H4 (cell line): ENCODE measurements at regions not wholly inside any gene's neighbourhood (a gene's known extent, or its start where the extent isn't known, plus 50 kb on each side); places are given as distances from the start of the nearest gene placed in this dataset.
"Not testable (repeated sequence)": the region's sequence is repeated elsewhere in the genome, so short reads cannot be mapped to it uniquely, and the experiment has no call there.

Experiments used
- DNase-seq: peaks from one replicate; pipeline ENCODE4 v3.0.0-alpha.2; 2015; ENCODE audit warnings: low spot score

DNA sequence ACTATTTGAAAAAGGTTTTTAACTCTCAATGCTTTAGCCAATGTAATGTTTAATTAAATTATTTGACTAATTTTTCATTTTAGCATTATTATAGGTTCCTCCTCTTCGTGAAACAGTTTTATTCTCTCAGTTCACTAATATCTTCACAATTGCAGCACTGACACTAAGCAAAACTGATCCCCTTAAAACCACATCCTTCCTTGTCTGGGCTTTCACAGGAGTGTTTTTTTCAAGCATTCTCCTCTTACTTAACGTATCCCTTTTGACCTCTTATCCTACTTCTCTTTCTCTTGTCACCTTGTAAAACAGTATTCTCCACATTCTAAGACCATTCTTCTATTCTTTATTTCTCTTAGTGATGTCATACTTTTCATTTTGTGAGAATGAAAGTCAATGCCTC lies 112.8 kb downstream of the DSC3 start:
- no peak for DNase-seq

DNA sequence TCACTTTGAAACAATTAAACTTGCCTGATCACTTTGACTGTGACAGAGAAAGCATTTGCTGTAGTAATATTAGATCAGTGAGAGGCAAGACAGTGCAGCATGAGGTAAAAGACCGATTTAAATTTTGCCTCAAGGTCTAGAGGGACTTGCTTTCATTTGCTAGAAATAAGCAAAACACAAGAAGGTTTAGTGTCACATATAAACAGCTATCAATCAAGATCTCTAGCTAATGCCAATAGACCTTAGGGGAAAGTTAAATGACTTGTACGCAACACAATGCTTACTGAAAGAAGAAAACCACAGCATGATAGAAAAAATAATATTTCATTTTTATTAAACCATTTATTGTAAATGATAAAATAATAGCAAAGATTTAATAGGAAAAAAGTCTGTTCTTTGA lies 113.5 kb downstream of the DSC3 start:
- DNase-seq = no peak

DNA sequence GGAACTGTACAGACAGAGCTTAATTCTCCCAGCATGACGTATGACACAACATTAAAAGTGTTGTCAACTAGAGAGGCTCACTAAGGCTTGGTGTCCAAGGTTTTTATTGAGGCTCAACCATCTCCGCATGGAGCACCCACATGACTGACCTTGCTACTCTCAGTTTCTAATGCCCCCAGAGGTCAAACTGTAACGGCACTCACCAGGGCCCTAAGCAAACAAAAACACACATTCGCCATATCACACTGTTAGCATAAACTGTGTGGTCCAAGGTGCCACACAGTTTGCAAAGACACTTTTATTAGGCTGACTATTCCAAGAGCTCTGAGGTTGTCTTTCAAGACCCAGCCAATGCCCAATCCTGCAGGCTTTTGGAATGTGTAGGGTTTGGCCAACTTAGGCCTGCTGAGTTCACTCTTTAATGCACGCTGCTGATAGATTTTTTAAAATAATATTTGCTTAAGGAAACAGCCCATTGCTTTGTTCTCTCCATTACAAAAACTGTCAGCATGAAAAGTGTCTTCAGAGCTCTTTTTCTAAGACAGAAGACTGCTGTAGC lies 114.9 kb downstream of the DSC3 start:
- DNase-seq = no peak

DNA sequence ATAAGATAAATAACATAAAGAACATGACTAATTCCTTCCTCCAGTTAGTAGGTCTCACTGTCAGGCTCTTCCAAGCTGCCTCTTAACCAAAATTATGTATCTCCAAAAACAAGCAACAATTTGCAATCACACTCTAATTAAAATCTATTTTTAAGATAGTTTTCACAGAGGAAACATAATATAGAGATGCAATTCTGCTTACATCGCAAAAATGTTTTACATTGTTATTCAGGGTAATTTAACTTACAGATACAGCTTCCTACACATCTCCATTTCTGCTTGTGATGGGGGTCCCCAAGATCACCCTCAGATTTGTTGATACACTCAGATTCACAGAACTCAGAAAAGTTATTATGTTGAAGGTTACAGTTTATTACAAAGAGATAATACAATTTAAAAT lies 115.5 kb downstream of the DSC3 start:
- DNase-seq = no peak

DNA sequence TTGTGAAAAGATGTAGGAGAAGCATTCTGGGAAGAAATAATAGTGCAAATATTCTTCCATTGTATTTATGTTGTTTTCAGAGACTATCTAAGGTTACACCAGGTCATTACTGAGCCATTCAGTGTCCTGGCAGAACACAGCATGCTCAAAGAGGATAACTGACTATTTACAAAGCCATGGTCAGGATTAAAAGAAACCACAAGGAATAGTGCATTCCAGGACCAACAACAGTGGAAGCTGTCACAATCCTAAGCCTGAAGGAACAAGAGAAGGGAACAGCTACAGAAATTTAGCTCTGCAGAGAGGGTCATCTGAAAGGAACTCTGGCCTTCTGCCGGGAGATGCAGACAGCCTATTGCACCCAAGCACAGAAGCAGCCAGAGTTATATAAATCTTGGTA lies 116.7 kb downstream of the DSC3 start:
- peak; percentile 48 for DNase-seq

DNA sequence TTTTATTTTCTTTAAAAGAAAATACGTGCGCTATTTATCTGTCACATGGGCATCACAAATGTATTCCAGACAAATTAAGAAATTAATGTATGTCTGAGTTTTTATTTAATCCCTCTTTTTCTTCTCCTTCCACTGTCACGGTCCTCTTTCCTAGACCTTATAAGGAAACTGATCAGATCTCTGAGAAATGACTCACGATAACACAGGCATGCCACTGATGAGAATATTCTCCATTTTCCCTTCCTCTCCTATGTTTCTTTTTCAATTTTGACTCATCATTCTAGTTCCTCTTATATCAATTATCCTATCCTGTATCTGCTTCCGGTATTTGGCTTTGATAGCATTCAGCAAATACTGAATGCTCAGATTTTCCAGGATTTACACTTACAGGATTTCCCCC lies 121.8 kb downstream of the DSC3 start:
- DNase-seq = no peak

DNA sequence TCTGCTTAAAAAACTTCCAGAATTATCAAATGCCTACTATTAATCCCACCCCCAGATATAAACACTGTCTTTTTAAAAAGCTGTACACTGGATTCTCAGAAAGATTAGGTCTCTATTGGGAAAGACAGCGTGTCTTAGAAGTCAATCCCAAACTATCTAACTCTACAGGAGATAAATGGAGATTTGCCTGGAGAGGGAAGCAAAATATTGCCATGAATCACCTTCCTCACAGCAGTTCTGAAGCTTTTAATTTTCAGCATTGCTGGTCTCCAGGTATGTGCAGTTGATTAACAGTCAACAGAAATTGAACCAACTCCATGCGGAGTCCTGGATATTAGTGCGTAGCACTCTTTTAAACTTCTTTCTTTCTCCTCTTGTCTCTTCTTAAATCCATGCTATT lies 122.2 kb downstream of the DSC3 start:
- DNase-seq = no peak

DNA sequence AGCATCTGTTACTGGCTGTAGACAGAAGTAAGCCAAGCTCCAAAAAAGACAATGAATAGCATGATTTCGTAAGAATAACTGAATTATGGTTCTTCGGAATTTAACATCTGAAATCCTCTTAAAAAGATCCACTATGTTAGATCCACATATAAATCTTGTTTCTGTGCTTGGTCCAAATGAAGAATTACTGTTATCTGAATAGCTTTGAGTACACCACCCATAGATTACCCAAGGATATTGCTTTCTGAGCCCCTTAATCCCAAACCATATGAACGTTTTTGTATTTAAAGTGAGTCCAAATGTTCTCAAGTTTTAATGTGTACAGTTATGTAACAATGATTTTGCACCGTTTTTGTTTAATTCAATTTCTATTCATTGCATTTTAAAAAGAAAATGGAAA lies 124.9 kb downstream of the DSC3 start:
- DNase-seq = no peak

DNA sequence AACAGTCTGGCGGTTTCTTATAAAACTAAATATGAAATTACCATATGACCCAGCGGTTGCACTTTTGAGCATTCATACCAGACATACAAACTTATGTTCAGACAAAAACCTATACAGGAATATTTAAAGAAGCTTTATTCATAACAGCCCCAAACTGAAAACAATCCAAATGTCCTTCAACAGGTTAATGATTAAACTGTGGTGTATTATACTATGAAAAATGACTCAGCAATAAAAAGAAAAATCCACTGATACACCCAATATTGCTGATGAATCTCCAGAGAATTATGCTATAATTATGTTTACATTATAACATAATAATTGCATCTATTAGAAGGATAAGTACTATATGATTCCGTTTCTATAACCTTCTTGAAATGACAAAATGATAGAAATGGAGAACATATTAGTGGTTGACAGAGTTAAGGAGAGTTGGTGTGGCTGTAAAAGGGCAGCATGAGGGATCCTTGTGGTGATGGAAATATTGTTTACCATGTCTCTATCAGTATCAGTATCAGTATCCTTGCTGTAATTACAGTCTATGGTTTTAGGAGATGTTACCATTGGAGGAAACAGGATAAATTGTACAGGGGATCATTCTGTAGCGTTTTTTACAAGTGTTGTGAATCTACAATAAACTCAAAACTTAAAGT lies 127.1 kb downstream of the DSC3 start:
- no peak for DNase-seq

DNA sequence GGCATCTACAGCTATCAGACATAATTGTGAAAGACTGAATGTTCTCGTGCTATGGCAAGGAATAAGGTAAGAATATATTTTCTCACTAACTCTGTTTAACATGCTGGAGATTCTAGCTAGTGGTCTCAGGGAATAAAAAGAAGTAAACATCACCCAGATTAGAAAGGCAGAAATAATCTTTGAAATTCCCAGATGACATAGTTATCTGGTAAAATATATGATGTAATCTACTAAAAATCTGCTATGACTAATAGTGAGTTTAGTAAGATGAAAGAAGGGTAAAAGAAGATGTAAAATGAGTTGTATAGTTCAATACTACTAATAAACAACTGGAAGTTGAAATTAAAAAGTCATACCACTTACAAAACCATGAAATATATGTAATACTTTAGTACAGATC lies 134.2 kb downstream of the DSC3 start:
- no peak for DNase-seq

DNA sequence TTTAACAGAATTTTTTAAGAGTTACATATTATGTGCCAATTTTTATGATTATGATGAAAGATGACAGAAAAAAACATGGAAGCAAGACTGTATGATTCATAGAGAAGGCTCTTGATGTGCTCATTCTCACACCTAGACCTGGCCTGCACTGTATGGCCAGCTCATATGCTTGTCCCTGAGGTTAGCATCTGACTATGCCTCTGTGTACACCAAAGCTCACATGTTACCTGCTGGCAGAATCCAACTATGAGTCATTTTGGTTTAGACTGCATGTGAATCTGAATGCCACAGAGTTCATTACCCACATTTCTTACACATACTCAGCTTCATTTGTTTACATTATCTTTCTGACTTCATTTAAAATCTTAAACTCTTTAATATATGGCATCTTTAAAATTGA lies 139.0 kb downstream of the DSC3 start:
- peak; percentile 93 for DNase-seq

DNA sequence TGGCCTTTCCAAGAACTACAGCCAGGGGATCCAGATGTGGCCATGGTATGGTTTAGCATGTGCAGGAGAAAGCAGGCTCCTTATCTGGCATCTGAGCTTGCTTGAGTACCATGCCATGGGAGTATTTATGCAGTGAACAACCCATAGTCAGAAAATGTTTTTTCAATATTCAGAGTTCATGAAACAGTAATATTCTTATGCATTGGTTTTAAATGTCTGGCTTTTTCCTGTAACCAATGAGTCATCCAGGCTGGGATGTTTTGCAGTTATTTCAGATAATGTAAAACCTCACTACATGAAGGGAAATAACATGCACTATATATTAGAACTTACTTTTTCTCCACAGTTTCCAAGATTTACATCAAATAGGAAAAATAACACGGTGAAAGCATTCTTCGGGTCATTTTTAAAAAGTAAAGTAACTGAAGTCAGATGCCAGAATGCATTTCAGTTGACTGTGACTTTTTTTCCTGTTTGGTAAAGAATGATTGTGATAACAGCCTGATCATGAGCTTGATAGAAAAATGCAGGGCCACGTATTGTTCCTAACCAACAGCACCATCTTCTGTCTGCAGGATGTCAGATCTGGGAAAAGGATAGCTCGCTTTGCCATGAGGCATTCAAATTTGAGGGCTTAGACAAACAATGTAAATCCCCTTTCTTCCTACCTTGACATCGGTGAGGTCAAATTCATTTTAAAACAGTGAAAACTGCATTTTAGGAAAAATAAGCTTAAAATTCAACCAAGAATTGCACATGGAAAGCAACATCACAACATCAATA lies 152.8 kb downstream of the DSC3 start:
- DNase-seq = peak; percentile 41

DNA sequence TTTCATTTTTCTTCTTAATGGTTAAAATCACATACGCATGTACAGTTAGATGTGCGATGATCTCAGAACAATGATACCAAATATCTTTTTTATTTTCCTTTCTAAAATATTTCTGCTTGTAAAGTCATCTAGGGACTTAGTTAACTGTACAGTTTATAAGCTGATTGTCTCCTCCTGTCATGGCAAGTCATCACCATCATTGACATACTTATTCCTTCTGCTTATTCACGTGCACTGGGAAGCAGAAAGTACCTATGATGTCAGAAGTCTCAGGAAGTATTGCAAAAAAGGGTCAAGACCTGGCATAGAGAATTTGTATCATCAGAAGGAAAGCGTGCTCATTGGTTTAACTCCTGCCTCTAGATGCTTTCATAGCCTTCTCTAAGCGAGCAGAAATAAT lies 154.2 kb downstream of the DSC3 start:
- no peak for DNase-seq

DNA sequence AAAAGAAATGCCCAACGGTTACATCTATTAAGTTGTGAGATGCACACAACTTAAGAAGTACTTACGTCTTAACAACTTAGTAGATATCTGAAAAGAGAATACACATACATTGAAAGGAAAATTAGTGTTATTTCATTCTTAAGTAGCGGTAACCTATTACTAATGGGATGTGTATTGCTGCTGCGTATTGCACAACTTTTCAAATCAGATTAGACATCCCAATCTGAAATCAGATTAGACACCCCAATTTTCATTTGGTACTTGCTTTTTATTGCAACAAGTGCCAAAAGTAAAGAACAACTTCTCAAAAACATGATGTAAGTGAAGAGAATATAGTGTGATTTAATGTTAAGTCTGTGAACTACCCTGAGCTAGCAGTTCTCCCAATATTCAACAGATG lies 155.5 kb downstream of the DSC3 start:
- no peak for DNase-seq

DNA sequence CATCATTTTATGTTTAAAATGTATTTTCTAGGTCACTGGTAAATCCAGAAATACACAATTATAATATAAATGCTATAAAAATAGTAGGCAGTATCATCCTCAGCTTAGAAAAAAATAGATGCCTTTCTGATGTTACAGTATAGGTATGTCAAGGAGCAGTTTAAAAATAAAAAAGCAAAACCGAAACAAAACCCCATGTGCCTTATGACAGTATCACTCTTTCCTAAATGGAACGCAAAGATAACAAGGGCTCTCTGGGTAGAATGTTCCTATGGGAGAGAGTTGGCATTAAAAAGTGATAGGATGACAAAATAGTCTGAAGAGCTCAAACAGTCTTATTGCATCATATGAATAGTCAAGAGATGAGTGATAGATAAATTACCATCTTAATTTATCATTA lies 172.1 kb downstream of the DSC3 start:
- DNase-seq = no peak

DNA sequence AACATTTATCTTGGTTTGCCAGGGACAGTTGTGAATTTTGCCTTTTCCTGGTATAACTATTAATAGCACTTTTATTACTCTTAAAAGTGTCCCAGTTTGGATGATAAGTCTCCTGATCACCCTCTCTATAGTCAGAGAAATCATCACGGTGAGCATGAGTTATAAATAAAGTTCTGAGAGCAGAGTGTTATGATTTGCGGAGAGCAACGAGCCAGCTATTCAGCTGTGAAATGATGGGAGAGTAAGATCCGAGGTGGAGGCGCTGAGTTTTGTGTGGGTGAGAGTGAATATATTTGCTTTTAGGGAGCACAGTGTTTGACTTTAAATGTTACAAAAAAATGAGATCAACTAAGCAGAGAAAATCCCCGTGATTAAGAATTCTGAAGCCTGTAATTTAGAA lies 179.6 kb downstream of the DSC3 start:
- DNase-seq = no peak

DNA sequence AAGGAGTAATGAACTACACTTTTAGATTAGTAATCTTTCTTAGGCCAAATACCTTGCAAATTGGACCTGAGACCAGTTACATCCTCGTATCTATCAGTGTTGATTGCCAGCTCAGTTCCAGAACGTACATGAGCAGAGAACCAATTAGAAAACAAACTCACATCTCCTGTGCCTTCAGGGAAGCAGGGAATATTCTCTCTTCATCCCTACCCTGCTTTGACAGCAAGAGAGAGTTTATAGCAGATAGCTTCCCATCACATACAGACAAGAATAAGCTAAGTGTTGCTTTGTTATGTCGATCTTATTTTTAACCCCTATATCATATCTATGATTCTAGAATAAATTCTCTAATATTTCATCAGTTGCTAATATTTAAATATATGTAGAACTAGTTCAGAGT lies 181.8 kb downstream of the DSC3 start:
- DNase-seq = no peak

DNA sequence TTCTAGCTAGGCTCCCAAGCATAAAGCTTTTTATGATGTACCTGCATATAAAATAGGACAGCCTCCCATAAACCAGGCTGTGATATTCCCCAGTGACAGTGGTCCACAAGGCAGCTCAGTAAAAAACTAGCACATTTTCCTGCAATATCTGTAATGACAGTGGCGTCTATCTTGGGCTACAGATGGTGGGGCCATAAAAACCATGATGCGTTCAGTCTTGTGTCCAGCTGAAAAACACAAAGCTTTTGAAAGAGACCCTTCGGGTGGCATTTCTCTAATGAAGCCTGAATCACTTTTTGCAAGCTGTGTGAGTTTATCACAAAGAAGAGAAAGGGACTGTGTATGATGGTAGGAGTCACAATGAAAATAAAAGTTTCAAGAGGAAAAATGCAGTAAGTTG lies 183.5 kb downstream of the DSC3 start:
- DNase-seq = no peak

DNA sequence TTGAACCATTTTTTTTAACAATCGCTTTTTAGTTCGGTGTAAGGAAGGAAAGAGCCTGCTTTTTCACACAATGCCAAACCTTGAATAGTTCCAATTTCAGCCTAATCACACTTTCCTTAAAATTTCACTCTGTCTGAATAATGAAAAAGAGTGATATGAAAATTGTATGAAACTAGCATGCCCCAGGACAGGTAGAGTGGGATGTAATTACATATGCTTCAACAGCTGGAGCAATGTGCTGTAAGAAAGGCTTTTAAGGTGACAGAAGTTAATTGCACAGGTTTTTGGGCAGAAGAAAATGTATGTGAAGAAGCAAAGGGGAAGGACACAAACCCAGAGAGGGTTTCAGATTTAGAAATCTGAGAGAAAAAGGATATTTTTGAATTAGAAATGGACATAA lies 184.0 kb downstream of the DSC3 start:
- DNase-seq = no peak

DNA sequence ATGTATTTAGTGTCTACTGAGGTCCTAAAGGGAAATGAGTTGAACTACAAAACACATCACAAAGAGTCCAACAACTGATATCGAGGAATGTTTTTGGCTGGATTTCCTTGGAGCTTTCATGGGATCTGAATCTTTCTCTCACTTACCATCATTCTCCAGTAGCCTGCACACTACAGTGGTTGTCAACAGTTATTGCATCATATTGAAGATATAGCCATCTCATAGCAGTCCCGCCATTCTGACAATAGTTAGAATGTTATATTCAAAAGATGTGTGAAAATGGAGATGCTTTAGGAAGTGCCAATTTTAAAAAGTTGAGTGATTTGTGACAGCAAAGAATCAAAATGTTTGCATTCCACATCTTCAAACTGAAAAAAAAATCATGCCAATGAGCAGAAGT lies 186.8 kb downstream of the DSC3 start:
- DNase-seq = no peak

DNA sequence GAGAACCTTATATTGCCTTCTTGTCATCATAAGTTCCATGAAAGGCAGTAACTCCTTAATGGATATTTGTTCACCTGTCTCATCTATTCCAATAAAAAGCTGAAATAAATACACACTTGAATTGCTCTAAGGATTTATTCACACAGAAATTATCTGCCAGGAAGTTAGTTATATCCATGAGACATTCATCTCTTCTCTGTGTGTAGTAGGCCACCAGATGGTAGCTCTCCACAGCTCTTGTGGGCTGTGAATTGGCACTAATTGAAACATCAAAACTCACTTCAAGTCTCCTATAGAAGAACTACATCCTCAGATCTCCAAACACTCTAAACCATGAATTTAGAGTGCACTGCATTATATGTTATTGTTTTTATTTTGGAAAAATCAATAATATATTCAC lies 189.6 kb downstream of the DSC3 start:
- DNase-seq = no peak

DNA sequence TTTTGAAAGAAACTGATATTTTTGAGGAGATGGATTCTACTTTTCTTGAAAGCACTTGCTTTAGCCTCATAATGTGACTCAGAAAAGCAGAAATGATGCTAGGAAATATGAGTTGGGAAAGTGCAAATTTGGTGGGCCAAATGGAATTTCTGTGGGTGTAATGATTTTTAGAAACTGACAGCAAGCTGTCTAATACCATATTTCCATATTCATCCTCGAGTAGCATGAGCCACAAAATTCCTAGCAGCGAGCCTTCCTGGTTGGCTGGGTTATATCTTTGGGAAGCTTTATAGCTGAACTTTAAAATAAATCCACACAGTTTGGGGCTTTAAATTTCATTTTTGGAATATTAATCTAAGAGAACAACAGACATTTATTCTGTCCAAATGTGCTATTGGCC lies 190.0 kb downstream of the DSC3 start:
- no peak for DNase-seq

DNA sequence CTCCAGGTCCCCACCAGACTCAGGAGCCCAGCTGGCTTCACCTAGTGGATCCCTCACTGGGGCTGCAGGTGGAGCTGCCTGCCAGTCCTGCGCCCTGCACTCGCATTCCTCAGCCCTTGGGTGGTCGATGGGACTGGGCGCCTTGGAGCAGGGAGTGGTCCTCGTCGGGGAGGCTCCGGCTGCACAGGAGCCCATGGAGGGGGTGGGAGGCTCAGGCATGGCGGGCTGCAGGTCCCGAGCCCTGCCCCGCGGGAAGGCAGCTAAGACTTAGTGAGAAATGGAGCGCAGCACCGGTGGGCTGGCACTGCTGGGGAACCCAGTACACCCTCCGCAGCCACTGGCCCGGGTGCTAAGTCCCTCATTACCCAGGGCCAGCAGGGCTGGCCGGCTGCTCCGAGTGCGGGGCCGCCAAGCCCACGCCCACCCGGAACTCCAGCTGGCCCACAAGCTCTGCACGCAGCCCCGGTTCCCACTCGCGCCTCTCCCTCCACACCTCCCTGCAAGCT lies 203.4 kb downstream of the DSC3 start:
- DNase-seq = not testable (repeated sequence)
